ENCODE measurements at regions not wholly inside any gene's neighbourhood (a gene's known extent, or its start where the extent isn't known, plus 50 kb on each side); places are given as distances from the start of the nearest gene placed in this dataset.
A peak's percentile ranks its signal among the peaks of the same experiment; 100 is the strongest.

- DNase-seq = no peak
Observed at GRCh38 chr3:103385961-103386656, 951.3 kb downstream of the ZPLD1 start.

- DNase-seq = no peak
Observed at GRCh38 chr3:103388214-103388613, 953.4 kb downstream of the ZPLD1 start.

GRCh38 chr3:103389356-103389755, 954.5 kb downstream of the ZPLD1 start:
- peak; percentile 22 for DNase-seq

GRCh38 chr3:103393395-103394186, 958.8 kb downstream of the ZPLD1 start:
- DNase-seq = peak; percentile 14

- no peak for DNase-seq
Observed at GRCh38 chr3:103403191-103403590, 968.4 kb downstream of the ZPLD1 start.

GRCh38 chr3:103406320-103406850, 971.6 kb downstream of the ZPLD1 start:
- DNase-seq = no peak

GRCh38 chr3:103410231-103410630, 975.4 kb downstream of the ZPLD1 start:
- no peak for DNase-seq

GRCh38 chr3:103421460-103421859, 986.6 kb downstream of the ZPLD1 start:
- DNase-seq = no peak

GRCh38 chr3:103437883-103438282, 1003.1 kb downstream of the ZPLD1 start:
- no peak for DNase-seq

- peak; percentile 1 for DNase-seq
Observed at GRCh38 chr3:103440539-103441203, 1005.9 kb downstream of the ZPLD1 start.

- DNase-seq = no peak
Observed at GRCh38 chr3:103446953-103447629, 1012.3 kb downstream of the ZPLD1 start.

- DNase-seq = no peak
Observed at GRCh38 chr3:103453152-103453551, 1018.3 kb downstream of the ZPLD1 start.

GRCh38 chr3:103459815-103460214, 1025.0 kb downstream of the ZPLD1 start:
- DNase-seq = no peak

GRCh38 chr3:103470498-103470897, 1035.7 kb downstream of the ZPLD1 start:
- DNase-seq = no peak

GRCh38 chr3:103494011-103494410, 1059.2 kb downstream of the ZPLD1 start:
- DNase-seq = no peak

GRCh38 chr3:103494512-103494911, 1059.7 kb downstream of the ZPLD1 start:
- no peak for DNase-seq

GRCh38 chr3:103495186-103495585, 1060.4 kb downstream of the ZPLD1 start:
- DNase-seq = no peak

GRCh38 chr3:103499132-103499900, 1064.5 kb downstream of the ZPLD1 start:
- DNase-seq = peak; percentile 58

- DNase-seq = no peak
Observed at GRCh38 chr3:103499967-103500366, 1065.2 kb downstream of the ZPLD1 start.

- DNase-seq = no peak
Observed at GRCh38 chr3:103510760-103511159, 1075.9 kb downstream of the ZPLD1 start.

GRCh38 chr3:103511891-103512290, 1077.1 kb downstream of the ZPLD1 start:
- no peak for DNase-seq

- DNase-seq = no peak
Observed at GRCh38 chr3:103512595-103512994, 1077.8 kb downstream of the ZPLD1 start.
